Pulmonary artery endothelial cell (primary cell): ENCODE measurements at regions not wholly inside any gene's neighbourhood (a gene's known extent, or its start where the extent isn't known, plus 50 kb on each side); places are given as distances from the start of the nearest gene placed in this dataset.
"Not testable (repeated sequence)": the region's sequence is repeated elsewhere in the genome, so short reads cannot be mapped to it uniquely, and the experiment has no call there.

Experiments used
- DNase-seq: peaks from one replicate; pipeline ENCODE4 v3.0.0-alpha.2; 2011; ENCODE audit warnings: low read depth, low spot score

DNA sequence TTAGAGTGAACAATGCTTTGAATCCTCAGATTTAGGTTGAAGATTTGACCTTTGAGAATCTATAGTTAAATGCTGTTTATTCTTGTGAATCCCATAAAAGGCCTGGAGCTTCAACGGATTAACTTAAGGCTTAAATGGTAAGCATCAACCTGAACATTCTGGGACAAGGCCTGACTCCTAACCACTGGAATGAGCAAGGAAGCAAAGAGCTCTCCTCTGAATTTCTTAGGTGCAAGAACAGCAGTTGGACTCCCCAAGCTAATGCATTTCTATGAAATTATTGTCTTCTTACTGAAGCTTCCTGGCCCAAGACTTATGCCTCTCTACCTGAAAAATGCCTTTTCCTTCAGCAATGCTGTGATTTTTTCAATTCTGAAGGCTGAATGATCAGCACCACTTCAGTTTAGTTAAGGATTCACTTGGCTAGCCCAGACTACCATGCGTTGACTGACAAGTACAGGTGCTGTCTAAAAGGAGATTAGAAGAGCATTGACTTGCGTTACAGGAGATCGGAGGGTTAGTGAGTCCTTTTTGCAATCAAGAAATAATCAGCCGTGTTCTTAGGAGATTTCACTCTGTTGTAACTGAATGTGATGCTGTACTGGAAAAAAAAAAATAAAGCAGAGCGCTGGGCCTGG lies 178.5 kb downstream of the ZC3H11B start:
- DNase-seq: no peak

DNA sequence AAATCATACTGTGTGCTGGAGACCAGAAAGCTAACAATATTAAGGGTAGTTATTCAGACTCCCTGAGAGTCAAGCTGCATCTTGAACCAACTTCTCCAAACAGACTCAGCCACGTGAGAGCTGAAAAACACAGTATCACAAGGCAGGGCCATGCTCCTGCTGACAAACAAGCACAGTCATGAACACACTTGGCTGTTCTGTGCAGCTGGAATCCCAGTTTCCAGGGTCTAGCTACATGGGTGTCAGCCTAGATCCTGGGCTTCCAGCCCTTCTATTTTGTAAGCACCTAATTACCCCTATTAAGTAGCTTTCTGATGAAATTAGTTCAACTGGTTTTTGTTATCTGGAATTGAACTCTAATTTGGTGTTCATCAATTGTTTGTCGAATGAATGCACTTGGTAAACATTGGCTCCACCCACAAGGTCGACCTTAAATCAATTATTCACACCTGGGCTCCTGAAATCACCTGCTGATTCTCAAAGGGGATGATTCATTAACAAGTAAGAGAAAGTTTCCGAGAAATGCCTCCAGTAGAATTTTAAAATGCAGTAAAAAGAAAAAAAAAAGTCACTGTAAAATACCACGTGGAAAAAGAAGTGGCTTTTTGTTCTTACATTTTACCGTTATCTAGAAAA lies 179.3 kb downstream of the ZC3H11B start:
- no peak for DNase-seq

- no peak for DNase-seq
These were observed 179.9 kb downstream of the ZC3H11B start for GRCh38 chr1:219433001-219433400.

DNA sequence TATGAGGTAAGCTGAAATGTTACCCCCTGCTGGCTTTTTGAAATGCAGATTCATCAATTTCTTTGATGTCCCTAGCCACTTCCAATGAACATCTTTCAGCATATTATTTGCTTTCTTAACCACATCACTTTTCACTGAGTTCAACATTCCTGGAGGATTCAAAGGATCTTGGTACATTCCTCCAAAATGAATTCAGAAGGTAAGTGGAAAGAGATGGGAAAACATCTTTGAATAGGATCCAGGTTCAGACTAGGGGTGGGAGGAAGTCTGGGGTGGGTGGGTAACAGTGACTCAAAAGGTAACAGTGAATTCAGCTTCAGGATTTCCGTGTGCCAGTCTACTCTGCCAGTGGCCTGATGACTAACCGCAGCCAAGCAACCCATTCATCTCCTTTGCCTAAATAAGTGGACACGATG lies 180.7 kb downstream of the ZC3H11B start:
- no peak for DNase-seq

GRCh38 chr1:219430419-219430818 lies 182.5 kb downstream of the ZC3H11B start:
- DNase-seq: no peak

DNA sequence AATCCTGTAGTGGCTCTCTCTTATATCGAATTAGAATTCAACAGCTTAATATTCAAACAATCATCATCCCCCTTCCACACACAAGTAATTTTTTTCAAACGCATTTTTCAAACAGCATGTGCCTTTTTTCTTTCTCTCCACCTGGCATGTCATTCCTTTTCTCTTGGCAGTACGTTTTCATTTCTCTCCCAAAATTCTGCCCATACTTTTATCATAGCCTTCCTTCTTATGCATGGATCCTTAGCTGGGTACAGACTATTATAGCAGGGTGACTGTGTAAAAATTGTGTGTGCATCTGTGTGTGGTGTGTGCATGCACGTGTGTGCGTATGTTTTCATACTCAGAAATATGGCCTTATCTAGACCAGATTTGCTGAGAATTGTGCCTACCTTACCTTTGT lies 184.3 kb downstream of the ZC3H11B start:
- no peak for DNase-seq

GRCh38 chr1:219427989-219428388 lies 184.9 kb downstream of the ZC3H11B start:
- no peak for DNase-seq

DNA sequence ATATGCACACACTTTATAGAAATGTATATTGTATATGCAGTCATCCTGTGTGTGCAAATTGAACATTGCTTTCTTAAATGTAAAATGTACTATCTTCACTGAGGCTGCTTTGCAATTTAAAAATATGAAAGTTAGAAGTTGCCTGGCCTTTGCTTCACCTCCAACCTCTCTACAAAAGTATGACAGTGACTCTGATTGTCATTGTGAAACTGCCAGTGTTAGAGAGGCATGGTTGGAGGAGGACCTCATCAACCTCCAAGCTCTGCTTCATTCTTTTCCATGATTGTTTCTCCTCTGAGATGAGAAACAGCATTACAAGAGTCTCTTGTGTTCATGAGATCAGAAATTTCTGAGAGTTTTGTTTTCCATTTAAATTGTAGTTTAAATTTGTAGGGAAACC lies 185.5 kb downstream of the ZC3H11B start:
- no peak for DNase-seq

GRCh38 chr1:219422811-219423598 lies 189.9 kb downstream of the ZC3H11B start:
- DNase-seq: no peak

GRCh38 chr1:219420913-219421312 lies 192.0 kb downstream of the ZC3H11B start:
- no peak for DNase-seq

DNA sequence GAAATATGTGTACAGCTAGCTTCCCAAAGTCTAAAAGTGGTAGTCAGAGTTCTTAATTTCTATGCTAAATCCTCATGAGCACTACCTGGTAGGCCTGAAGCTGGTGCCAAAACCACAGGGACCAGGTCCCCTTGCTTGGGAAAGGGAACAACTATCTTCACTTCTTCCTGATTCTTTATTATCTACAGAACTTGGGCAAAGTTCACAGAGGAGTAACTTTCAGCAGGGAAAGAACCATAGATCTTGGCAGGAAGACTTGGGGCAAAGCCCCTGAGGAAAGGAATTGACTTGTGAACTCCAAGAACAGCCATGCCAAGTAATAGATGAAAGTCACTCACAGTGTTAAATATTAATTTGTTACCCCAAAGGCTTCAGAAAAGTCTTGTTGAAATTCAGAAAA lies 193.0 kb downstream of the ZC3H11B start:
- no peak for DNase-seq

GRCh38 chr1:219419065-219419464 lies 193.8 kb downstream of the ZC3H11B start:
- no peak for DNase-seq

DNA sequence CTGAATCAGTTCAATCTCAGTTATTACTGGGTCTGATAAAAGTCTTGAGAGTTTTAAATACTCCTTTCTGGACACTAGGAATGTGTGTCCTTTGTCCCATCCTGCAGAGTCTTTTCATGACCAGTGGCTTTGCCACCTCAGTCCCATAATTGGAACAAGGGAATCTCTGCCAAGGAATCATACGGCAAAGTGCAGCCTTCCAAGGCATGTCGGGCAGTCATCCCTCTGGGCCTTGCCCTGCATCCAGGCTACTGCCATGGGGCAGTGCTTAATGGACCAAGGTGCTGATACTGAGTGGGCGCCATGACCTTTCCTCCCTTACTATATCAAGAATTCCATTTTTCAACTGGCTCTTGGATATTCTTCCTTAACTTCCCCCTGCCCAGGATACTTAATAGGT lies 195.3 kb downstream of the ZC3H11B start:
- DNase-seq: no peak

GRCh38 chr1:219416598-219417238 lies 196.2 kb downstream of the ZC3H11B start:
- DNase-seq: no peak

DNA sequence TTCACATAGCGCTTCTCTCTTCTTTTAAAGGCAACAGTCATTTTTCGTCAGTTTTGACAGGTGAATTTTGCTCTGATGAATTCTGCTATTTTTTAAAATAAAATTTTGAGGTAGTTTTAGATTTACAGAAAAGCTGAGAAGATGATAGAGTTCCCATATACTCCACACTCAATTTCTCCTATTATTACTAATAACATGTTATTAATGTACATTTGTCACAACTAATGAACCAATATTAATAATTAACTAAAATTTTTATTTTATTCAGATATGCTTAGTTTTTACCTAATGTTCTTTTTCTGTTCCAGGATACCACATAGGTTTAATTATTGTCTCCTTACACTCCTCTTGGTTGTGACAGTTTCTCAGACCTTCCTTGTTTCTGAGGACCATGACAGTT lies 197.0 kb downstream of the ZC3H11B start:
- no peak for DNase-seq

DNA sequence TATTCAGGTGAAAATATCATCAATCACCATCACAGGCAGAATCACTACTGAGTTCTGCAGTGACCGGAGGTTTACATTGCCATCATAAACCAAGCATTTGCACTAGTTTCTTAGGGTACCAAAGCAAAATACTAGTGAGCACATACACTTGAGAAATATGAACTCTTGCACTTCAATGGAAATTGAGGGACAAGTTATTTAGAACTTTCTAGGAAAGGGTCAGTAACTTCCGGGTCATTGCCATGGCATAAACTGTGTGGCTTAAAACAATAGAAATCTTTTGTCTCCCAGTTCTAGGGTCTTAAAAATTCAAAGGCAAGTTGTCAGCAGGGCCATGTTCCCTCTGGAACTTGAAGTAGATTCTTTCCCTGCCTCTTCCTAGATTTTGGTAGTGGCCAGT lies 197.5 kb downstream of the ZC3H11B start:
- DNase-seq: no peak

DNA sequence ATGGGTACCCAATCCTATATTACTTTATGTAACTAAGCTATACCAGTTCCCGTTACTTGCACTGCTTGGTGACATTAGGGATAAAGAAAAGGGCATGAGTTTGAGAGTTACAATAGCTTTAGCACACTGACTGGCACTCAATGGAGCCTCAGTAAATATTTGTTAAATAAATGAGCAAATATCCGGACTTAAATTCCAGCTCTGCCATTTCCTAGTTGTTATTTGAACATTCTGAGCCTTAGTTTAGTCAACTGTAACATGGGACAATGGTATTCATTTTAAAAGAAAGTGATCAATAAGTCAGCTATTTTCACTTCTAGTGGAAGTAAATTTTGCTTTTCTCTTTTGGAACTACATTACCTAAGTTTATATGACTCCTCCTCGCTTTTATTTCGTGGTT lies 198.7 kb downstream of the ZC3H11B start:
- no peak for DNase-seq

DNA sequence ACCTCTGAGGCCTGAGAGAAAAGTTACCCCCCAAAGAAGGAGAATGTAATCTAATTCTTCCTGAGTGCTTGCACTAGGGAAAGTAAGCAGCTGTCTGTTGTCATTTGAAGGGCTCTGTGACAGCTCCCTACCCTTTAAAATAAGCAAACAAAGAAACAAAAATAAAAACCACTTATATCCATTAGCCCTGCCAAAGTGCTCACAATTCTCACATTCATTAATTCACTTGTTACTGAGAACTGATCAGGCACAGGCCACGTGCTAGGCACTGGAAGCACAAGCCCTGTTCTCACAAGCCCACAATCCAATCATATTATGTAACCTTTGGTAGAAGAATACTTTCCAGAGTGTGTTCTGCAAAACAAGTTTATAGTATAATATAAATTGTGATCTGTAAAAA lies 199.4 kb downstream of the ZC3H11B start:
- no peak for DNase-seq

GRCh38 chr1:219412772-219413171 lies 200.1 kb downstream of the ZC3H11B start:
- no peak for DNase-seq

DNA sequence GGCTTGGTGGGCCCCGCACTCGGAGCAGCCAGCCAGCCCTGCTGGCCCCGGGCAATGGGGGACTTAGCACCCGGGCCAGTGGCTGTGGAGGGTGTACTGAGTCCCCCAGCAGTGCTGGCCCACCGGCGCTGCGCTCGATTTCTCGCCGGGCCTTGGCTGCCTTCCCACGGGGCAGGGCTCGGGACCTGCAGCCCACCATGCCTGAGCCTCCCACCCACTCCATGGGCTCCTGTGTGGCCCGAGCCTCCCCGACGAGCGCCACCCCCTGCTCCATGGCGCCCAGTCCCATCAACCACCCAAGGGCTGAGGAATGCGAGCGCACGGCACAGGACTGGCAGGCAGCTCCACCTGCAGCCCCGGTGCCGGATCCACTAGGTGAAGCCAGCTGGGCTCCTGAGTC lies 202.2 kb downstream of the ZC3H11B start:
- not testable (repeated sequence) for DNase-seq

GRCh38 chr1:219405531-219406331 lies 207.2 kb downstream of the ZC3H11B start:
- DNase-seq: no peak
